Fibroblast of the aortic adventitia (primary cell): ENCODE measurements at regions not wholly inside any gene's neighbourhood (a gene's known extent, or its start where the extent isn't known, plus 50 kb on each side); places are given as distances from the start of the nearest gene placed in this dataset.

Experiments used
- DNase-seq: peaks from one replicate; pipeline ENCODE4 v3.0.0-alpha.2; 2010; ENCODE audit warnings: low read depth
- H3K4me3 ChIP-seq: 2 replicates; pipeline ENCODE4 v1.5.1; 2011; ENCODE audit warnings: low read depth, mild to moderate bottlenecking, control low read depth, low read length, moderate library complexity
- CTCF ChIP-seq: IDR thresholded peaks from 2 replicates; pipeline ENCODE4 v1.5.1; 2011; ENCODE audit warnings: mild to moderate bottlenecking, low read length, control low read depth, inconsistent platforms; ENCODE audit not compliant: insufficient read depth

GRCh38 chr5:112671687-112672086, 66.0 kb upstream of the APC start:
- no peak overlapping the region for H3K4me3 ChIP-seq
- no peak for TF ChIP-seq CTCF
- DNase-seq = no peak

- H3K4me3 ChIP-seq = no peak overlapping the region
- TF ChIP-seq CTCF = no peak
- peak; percentile 25 for DNase-seq
Observed at GRCh38 chr5:112681481-112681908, 56.2 kb upstream of the APC start.

GRCh38 chr5:112682621-112683061, 55.0 kb upstream of the APC start:
- no peak for DNase-seq

GRCh38 chr5:112684121-112684520, 53.6 kb upstream of the APC start:
- no peak for TF ChIP-seq CTCF
- no peak overlapping the region for H3K4me3 ChIP-seq
- no peak for DNase-seq

More at GRCh38 chr5:112682621-112683061, 55.0 kb upstream of the APC start:
- H3K4me3 ChIP-seq = no peak overlapping the region
- no peak for TF ChIP-seq CTCF

- H3K4me3 ChIP-seq = no peak overlapping the region
- DNase-seq = peak; percentile 69
- no peak for TF ChIP-seq CTCF
Observed at GRCh38 chr5:112684737-112685136, 52.9 kb upstream of the APC start.

- no peak overlapping the region for H3K4me3 ChIP-seq
- no peak for TF ChIP-seq CTCF
- no peak for DNase-seq
Observed at GRCh38 chr5:112685386-112685785, 52.3 kb upstream of the APC start.

- TF ChIP-seq CTCF = no peak
- DNase-seq = peak; percentile 84
- H3K4me3 ChIP-seq = no peak overlapping the region
Observed at GRCh38 chr5:112685931-112686330, 51.8 kb upstream of the APC start.
